GM23248 (cell line): ENCODE measurements at regions not wholly inside any gene's neighbourhood (a gene's known extent, or its start where the extent isn't known, plus 50 kb on each side); places are given as distances from the start of the nearest gene placed in this dataset.

Experiments
- EZH2 ChIP-seq: fragments of 200-600 bp; sonication (generic); IDR thresholded peaks from 2 replicates; pipeline ENCODE4 v1.6.1; 2018; ENCODE audit warnings: antibody characterized with exemption, mild to moderate bottlenecking; ENCODE audit not compliant: insufficient read depth, poor library complexity, severe bottlenecking
- EZH2phosphoT487 ChIP-seq: fragments of 200-600 bp; sonication (generic); IDR thresholded peaks from 2 replicates; pipeline ENCODE4 v1.6.1; 2018; ENCODE audit warnings: antibody characterized with exemption, moderate library complexity, mild to moderate bottlenecking, low read depth; ENCODE audit not compliant: insufficient read depth

DNA sequence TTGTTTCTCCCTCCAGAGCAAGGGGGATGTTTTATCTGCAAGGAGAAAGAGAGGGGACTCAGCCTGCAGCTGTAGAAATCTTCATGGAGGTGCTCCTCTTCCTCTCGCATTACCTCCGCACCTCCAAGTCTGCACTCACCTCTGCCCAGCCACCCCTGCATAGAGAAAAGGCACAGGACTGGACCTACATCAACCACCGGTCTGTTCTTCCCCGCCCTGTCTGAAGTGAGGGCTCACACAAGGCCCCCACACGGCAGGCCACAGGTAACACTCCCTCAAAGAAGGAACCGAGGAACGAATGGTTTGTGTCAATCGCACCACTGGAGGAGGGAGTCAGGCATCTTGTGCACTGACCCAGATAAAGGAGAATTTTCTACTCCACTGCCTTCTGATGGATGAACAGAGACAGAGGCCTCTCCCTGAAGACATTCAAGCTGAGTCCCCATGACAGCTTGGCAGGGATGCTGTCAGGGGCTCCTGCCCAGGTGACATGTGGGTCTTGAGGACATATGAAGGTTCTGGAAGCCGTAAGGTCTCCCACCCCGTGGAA, 260.3 kb downstream of the XXYLT1 start:
- TF ChIP-seq EZH2 = no peak
- no peak for TF ChIP-seq EZH2phosphoT487
